Medulla oblongata (tissue), 1 donor: ENCODE measurements at regions not wholly inside any gene's neighbourhood (a gene's known extent, or its start where the extent isn't known, plus 50 kb on each side); places are given as distances from the start of the nearest gene placed in this dataset.
"Not testable (repeated sequence)": the region's sequence is repeated elsewhere in the genome, so short reads cannot be mapped to it uniquely, and the experiment has no call there.

Source experiments
- DNase-seq: peaks from one replicate; pipeline ENCODE4 v3.0.0-alpha.2; 2015; ENCODE audit errors: extremely low spot score

DNA sequence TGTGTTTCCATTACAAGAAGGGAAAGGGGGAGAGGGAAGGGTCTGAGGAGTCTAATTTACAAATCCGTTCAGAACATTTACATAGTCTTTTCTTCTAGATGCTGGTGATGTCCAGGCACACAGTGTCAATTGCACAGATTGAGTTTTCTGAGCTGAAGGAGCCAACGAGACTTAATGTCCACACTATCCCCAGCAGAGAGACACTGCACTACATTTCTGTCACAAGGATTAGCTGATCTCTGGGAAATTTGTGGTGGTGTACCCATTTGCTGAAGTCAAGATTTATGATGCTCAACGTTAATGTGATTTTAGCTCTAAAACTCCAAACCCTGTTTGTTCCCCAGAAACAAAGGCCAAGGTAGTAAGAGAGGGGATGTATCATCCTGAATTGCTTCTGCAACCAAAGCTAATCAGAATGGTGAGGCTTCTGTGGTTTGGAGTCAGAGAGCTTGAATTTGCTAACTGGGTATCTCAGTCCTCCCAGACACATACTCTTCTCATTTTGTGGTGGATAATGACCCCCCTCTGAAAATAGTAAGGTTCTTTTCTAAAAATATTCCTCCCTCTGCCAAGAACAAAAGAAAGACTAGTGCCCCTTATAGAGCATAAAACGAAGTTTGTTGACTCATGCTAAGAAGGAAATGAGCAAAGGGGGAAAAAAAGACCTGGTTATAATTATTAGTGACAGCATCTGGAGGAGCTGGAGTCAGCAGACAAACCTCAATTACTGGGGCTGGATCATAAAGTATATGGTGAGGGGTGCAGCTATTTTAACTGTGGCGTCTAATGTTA, 416.9 kb downstream of the PSAT1 start:
- DNase-seq = no peak

DNA sequence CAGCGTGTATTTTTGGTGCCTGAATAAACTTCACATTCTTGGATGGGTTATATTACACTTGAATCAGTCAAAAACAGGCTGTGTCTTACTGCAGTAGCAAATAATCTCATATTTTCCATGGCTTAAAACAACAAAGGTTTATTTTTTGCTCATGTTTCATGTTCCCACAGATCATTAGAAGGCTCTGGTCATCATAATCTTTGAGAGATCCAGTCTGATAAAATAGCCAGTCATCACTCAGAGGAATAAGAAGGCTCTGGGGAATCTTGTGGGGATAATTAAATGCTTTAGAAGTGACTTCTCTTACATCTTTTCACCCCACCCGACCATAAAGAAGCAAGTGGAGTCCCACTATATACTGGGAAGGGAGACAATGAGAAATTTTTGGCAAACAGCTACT, 417.7 kb downstream of the PSAT1 start:
- no peak for DNase-seq

DNA sequence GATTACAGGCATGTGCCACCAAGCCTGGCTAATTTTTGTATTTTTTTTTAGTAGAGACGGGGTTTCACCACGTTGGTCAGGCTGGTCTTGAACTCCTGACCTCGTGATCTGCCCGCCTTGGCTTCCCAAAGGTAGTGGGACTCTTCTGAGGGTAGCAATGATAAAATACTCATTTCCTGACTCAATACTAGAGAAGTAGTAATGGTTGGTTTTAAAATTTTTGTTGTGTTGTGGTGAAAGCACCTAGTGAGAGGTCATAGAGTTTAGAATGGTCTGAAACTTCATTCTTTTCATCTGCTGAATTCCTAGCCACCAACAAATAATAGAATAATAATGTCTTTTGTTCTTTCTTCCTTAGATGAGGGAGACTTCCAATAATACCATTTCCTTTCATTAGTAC, 422.1 kb downstream of the PSAT1 start:
- DNase-seq = not testable (repeated sequence)

DNA sequence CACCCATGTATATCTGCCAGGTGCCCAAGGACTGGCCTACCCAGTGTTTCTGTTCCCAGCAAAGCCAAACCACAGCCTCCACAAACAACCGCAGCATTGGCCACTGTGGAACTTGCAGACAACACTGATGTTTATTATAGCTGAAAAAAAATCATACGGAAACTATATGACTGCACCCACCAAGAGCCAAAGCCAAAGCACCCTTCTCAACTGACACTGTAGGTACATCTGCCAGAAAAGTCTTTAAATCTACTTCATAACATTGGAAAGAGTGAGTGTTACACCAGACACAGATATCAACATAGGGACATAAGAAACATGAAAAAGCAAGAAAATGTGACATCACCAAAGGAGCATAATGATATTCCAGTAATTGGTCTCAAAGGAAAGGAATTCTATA, 428.0 kb downstream of the PSAT1 start:
- DNase-seq = no peak

DNA sequence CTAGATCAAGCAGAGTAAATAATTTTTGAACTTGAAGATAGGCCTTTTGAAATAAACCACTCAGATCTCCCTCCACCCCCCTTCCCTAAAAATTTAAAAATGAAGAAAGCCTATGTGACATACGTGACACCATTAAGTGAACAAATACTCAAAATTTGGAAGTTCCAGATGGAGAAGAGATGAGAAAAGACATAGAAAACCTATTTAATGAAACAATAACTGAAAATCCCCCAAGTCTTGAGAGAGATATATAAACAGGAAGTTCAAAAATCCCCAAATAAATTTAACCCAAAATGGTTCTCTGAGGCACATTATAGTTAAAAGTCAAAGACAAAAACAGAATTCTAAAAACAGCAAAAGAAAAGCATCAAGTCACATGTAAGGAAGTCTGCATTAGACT, 428.6 kb downstream of the PSAT1 start:
- no peak for DNase-seq

DNA sequence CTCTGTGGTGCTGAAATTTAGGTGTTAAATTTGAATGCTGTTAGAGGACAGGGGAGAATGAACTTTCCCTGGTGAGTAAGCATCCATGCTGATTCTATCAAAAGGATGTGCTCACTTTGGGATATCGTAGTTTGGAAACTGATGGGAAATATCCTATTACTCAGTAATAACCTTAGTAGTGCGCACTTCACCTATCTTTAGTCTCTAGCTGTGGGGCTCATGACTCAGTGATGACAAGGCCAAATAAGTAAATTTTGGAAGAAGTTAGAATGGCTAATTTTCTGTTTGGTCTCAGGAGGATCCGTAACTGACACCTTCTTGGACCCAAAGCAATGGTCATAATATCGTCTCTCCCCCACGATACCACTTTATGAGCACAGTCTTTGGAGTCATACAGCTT, 448.4 kb downstream of the PSAT1 start:
- no peak for DNase-seq

DNA sequence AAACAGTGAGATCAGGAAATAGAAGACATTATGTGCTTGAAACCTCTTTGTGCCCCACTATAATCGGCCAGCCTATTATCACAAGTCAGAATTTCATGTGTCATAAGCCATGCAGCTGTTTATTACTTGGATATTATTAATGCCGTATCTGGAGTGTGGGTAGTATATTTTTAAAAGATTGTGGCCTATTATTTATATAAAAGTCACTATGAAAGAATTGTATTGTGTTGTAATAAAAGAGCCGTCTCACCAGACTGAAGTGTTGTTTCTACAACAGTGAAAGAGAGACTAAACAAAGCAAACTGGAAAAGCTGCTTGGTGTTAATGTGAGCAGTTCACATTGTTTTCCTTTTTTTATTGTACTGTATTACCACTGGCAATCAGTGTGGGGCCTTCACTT, 449.1 kb downstream of the PSAT1 start:
- no peak for DNase-seq

DNA sequence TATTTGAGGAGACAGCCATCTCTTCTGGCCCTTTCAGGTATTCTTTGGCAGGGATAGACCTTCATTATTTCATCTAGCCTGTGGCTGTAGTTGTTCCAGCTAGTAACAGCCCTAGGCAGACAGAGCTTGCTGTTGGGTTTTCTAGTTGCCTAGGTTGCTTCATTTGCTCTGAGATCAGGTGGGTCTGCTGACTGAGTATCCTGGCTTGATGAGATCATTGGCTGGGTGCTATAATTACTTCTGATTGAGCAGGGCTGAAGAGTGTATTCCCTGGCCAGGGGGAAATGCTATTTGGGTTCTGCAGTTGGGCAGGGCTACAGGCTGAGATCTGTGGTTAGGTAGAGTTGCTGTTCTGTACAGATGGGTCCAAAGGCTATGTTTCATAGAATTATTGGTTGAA, 456.1 kb downstream of the PSAT1 start:
- no peak for DNase-seq

DNA sequence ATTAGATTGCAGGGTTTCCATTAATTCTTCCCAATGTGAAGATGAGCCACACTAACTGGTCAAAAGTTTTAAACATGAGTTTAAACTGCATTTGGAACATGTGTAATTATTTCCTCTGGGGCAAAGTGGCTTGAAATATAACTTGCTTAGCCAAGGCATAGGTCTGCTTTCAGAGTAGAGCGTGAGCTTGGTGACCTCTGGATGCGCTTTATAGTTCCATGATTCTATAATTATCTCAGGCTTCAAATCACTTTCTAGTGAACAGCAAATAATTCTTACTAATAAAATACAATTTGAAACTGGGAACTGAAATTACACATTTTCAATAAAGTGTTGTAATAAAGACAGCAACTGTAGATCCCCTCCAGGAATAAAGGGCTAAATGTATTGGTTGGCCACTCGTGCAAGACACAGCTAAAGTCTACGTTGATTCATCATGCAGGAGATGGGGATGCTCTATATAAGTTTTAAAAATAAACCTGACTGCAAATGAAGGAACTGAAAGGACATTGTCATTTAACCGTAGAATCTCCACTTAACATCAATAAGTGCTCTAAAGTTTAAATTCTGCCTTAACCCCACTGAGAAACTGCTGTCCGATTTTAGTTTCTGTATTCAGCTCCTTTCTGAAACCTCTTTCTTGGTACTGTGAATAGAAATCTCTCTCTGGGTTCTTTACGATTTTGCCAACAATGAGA, 460.0 kb downstream of the PSAT1 start:
- no peak for DNase-seq

DNA sequence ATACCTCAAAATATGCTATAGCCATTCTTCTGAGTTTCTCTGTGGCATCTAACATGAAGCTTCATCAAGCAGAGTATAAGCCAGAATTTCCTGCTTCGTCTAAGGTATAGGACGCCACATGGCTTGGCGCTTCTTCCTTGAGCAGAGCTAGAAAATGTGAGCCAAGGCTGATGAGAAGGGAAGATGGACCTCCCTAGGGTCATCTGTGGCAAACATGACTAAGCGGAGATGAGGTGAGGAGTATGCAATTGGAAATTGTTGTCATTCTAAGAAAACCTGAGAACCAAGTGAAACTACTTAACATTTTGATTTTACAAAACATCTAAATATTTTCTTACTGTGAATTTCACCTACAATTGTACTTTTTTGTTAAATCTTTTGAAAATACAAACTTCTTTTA, 466.5 kb downstream of the PSAT1 start:
- no peak for DNase-seq

DNA sequence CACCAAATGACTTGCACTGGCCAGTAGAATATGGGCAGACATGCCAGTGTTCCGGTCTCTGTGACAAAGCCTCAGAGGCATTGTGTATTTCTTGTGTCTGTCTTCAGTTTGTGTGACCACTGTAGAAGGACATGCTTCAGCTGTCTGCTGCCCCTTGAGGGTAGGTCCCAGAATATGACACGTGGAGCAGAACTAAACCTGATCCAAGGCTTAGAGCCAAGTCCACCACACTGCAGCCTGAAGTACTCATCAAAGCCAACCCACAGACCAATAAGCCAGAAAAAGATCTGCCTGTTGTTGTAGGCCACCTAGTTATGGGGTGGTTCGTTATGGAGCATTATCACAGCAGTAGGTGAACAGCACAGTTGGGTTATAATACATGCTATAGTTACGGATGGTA, 468.9 kb downstream of the PSAT1 start:
- no peak for DNase-seq

DNA sequence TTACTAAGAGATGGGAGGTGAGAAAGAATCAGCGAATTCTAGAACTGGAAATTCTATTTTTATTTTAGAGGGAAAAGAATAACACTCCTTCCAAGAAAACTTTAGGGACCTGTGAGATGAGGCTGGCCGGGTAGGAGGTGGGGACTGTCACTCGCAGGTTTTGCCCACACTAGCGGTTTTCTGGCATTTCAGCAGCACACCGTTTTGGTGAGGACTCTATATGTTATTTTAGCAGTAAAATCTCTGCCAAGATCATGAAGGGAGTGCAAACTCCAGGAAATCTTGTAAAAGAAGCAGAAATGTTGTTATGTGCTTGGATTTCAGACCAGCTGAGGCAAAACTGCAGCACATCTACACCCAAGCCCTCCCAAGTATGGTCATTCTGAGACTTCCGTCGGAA, 470.6 kb downstream of the PSAT1 start:
- DNase-seq = no peak

DNA sequence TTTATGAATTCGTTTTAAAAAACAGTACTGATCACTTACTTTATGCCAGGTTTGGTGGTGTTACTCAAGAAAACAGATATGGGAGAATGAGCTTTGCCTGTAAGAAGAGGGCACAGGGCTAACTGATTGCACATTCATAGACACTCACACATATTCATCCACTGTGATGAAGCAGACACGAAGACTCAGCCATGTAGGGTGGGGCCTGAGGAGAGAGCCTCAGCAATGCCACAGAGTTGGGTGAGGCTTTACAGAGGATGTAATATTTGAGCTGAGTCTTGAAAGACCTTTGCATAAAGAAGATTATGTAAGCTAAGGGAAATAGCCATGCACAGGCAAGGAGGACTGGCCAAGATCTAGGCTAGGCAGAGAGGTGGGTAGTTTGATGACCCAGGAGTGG, 472.8 kb downstream of the PSAT1 start:
- DNase-seq = no peak

DNA sequence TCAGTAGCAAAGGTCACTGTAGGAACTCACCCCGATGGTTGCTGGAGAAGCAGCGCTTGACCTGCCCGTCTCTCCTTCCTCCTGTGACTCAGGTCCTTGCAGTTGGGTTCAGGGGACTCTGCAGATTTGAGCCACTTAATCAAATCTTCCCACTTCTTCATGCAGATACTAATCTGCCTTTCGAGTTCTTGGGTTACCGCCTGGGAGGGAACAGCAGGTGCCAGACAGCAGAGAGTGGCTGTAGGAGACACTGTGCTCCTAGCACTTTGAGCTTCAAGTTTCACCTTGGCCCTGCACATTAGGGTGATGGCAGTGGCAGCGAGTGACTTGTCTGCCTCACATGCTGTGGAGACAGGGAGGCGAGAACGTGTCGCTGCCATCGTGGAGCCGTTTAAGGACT, 478.3 kb downstream of the PSAT1 start:
- DNase-seq = no peak

DNA sequence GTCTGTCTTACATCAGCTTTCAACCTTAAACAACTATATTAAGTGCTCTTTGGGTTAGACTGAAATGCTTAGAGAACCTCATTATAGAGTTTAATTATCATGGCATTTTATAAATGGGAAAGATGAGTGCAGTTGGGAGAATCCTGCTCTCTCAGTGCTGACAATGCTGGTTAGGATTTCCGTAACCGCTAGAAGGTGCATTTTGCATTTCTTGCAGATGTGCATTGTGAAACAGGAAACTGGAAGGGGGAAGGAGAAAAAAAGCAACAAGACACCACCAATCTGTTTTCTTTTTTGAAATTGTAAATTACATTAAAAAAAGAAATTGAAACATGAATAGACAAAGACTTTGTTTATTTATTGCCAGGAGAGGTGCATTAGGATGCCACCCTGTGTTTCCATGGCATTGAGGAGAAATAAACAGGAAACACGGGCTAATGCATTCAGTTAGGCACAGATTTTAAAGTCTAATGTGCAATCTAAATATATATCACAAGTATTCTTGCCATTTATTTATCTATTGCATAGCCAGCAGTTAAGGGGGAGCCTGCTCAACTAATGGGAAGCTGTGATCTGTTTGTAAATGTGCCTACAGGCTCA, 478.9 kb downstream of the PSAT1 start:
- DNase-seq = no peak

DNA sequence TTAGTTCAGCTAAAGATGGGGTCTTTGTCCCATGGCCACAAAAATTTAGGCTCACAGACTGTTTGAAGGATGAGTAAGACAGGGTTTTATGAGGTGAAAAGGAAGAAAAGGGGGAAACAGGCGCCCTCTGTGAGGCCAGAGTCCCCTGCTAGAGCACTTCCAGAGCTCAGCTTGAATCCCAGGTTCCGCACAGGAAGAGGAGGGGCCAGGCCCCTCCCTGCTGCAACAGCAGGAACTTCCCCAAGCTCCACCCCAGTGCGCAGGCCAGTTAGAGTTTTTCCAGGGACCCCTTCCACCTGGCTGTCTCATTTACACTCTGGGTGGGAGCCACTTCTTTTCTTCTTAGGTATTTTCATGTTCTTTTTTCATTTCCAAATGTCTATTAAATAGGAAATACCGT, 480.8 kb downstream of the PSAT1 start:
- no peak for DNase-seq

DNA sequence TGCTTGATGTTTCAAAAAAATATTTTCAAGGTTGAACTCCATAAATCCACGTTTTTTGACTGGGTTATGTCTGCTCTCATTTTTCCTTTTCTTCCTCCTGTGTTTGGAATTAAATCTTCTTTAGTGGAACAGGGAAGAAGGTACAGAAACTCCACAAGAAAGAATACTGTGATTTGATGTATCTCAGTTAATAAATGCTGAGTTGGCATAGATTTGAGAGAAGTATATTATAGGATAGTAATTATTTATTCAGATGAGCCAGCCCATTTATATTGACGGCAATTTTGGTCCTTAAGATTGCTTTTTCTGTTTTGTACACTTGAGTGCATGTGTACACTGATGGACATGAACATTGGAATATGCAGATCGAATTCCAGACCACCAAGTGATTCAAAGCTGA, 481.4 kb downstream of the PSAT1 start:
- no peak for DNase-seq

DNA sequence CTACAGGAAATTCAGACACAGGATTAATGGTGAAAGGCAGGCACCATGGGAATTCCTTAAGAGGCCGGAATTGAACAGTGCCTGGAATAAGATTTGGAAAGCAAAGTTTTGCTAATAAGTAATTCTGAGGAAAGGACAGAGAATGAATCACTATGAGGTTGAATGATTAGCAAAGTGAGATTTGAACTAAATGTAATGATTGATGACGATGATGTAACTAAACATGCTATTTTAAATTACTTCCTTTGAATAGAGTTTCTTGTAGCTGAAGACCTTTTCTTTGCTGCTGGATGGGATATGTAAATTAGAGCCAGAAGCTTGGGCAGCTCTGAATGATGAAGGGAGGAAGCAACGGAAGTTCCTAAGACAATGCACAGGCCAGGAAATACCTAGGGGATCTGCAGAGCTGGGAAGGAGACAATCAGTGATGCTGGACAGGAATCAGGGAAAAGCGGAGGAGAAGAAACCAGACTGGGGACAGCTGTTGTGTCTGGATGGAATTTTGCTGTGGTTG, 482.0 kb downstream of the PSAT1 start:
- no peak for DNase-seq

DNA sequence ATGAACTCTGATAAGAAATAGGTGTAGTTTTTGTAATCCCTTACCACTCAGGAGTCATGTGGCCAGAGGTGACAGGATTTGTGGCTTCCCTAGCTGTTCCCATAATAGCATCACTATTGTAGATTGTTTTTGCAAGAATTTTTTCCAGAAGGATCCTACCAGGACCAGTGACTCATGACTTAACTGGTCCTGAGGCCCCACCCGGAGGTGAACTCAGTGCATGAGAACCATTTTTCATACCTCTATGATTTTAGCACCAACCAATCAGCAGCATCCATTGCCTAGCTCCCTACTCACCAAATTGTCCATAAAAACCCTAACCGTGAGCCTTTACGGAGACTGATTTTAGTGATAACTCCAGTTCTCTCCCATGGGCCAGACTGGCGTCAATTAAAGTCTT, 484.8 kb downstream of the PSAT1 start:
- no peak for DNase-seq

DNA sequence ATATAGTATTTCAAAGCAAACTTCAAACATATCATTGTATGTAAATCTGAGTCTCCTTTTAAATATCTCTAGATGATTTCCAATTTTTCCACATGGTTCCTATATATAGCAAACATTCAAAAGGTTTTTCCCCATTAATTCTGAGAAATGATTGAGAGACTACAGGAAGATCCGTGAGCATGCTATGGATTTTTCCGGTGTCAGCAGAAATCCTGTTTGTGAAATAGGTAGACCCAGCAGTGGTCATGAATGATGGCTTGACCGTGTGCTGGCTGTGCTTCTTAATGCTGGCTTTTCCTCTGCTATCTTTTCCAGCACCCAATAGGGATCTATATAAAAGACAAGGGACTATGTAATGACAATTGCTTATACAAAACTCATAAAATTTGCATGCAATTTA, 485.3 kb downstream of the PSAT1 start:
- DNase-seq = no peak

DNA sequence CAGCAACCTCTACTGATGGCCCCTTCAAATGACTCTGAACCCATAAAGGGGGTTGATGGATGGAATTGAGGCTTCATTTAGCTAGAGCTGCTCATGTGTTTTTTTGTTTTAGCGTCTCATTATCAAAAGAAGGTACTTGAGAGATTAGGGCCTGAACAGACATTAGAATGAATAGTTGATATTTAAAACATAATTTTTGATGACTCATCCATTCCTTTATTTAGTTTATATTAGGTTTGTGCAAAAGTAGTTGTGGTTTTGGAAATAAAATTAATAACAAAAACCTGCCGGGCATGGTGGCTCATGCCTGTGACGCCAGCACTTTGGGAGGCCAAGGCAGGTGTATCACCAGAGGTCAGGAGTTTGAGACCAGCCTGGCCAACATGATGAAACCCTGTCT, 485.9 kb downstream of the PSAT1 start:
- DNase-seq = no peak

DNA sequence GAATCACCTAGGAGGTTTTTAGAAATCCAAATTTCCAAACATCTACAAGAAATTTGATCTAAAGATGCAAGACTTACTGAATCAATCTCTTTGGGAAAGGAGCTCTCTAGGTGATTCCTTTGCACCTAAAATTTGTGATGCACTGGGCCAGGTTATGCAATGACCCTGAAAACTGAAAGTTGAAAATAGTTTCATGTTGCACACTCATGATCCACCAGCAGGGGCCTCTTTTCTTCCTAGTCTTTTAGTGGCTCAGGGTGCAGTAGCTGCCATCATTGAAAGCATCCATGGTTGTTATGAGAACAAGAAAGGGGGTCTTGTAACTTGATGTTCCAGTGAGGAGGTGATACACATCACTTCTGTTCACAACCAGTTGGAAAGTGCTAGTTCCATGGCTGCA, 486.8 kb downstream of the PSAT1 start:
- no peak for DNase-seq

DNA sequence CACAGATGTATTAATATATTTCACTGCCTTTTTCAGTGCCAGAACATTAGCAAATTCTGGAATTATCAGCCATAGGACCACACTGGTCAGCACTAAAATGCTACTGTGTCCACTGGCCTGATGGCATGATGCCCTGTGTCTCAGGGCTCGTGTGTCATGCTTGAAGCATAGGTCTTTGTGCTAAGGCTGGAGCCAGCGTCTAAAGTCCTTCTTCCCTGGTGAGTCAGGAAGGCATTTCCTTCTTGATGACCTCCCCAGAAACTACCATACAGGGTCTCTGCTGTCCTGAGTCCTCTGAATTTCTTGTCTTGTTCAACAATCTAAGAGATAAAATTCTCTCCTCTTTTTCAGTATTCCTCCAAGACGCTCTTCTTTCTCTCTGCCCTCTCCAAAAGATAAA, 489.9 kb downstream of the PSAT1 start:
- no peak for DNase-seq
